Right lobe of liver (tissue), 6 donors: ENCODE measurements at regions not wholly inside any gene's neighbourhood (a gene's known extent, or its start where the extent isn't known, plus 50 kb on each side); places are given as distances from the start of the nearest gene placed in this dataset.

ENCODE experiments used
- ATAC-seq, 4 donors: fragments of 200-7000 bp; cut with Tn5 transposase; one replicate each; pipeline ENCODE4 v1.9.1; 2020; ENCODE audit warnings: mild to moderate bottlenecking in 4 of 4, moderate library complexity in 4 of 4
- DNase-seq, 3 donors: peaks; one replicate each; pipeline ENCODE4 v3.0.0-alpha.2; 2020
- H3K27ac ChIP-seq, 3 donors: fragments of 200-600 bp; one replicate each; pipeline ENCODE4 v1.8.0; 2022
- H3K27me3 ChIP-seq, 2 donors: fragments of 200-600 bp; one replicate each; pipeline ENCODE4 v1.8.0; 2022
- H3K36me3 ChIP-seq, 4 donors: fragments of 200-600 bp; sonication (generic) in 1 of 4; one replicate each; pipeline versions ENCODE4 v1.5.1 to v1.8.0; 2017 to 2022; ENCODE audit warnings: control low read depth in 1 of 4
- H3K4me1 ChIP-seq, 4 donors: fragments of 200-600 bp; sonication (generic) in 1 of 4; one replicate each; pipeline versions ENCODE4 v1.5.1 to v1.8.0; 2017 to 2022; ENCODE audit warnings: control low read depth in 1 of 4
- H3K4me3 ChIP-seq, 3 donors: fragments of 200-600 bp; one replicate each; pipeline ENCODE4 v1.8.0; 2022
- H3K9me3 ChIP-seq, 4 donors: fragments of 200-600 bp; sonication (generic) in 1 of 4; one replicate each; pipeline versions ENCODE4 v1.5.1 to v1.8.0; 2017 to 2022; ENCODE audit warnings: control low read depth in 1 of 4
- POLR2A ChIP-seq: fragments of 450-650 bp; IDR thresholded peaks from one replicate; pipeline ENCODE4 v1.6.1; 2017; ENCODE audit warnings: antibody characterized with exemption, mild to moderate bottlenecking
- WGBS: methylation state at CpG from one replicate; pipeline ENCODE4 v1.1.6; 2018; ENCODE audit warnings: low coverage, low lambda C conversion rate; ENCODE audit not compliant: insufficient coverage; ENCODE audit errors: missing lambda C conversion rate; 5-methylcytosine and 5-hydroxymethylcytosine counted together
- intact Hi-C, 2 donors: fragments of 100-400 bp; cut with DNase I; formaldehyde crosslinking; loops; one replicate each; pipeline versions ENCODE4 v1.11.2 to v1.14.1; 2022
- TF ChIP-seq, protein P1 (sequence below), 4 donors: fragments of 200-600 bp in 3 of 4; fragments of 450-650 bp in 1 of 4; IDR thresholded peaks; one replicate each; pipeline versions ENCODE4 v1.5.1 to v1.8.0; 2016 to 2022; ENCODE audit warnings: antibody characterized with exemption in 4 of 4, mild to moderate bottlenecking in 2 of 4
- donor health status: DM: no; HTN: yes; CAD: no.
- donor health status: DM: no; HTN: no; CAD: no.
- donor health status: DM: no; HTN: no; CAD: no.
- donor health status: DM: no; HTN: yes; CAD: no.
- donor health status: DM: no; HTN: yes; CAD: no.

DNA sequence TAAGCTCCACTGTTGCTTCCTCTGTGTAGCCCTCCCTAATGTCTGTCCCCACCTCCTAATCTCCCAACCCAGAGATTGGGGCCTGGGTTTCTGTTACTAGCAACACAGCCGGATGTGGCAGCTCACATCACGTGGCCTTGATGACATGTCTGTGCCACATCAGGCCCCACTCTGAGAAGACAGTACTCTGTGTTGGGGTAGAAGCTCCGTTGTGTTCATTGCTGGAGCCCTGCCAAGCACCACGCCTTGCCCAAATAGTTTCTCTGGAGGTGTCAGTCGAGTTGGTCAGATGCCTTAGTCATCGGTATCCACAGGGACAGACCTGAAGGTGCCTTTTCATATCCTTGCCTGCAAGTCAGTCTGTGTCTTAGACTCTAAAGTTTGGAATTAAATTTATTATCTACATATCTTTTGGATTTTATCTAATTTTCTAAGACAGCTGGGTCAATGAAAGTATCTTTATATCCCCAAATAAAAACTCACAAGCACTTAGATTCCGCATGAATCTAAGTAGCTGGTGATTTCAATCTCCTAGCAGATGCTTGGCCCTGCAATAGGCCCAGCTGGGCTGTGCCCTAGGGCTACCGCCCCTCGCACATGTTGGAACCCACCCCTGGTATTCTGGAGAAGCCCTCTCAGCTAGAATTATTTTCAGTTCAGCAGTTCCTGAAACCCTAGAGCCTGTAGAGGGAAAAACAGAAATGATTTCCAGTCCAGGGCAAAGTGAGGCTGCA is 204.0 kb upstream of the TSHZ3 start:
- Histone ChIP-seq H3K4me1 (no peaks in the 10 kb centered on the region), H3K4me3 (no peak overlapping the region), H3K36me3 (no peaks in the 10 kb centered on the region), H3K27me3 (no peaks in the 10 kb centered on the region), H3K27ac (no peak overlapping the region), H3K9me3 (no peaks in the 10 kb centered on the region)
- ATAC-seq: no peak
- TF ChIP-seq, protein P1, sequence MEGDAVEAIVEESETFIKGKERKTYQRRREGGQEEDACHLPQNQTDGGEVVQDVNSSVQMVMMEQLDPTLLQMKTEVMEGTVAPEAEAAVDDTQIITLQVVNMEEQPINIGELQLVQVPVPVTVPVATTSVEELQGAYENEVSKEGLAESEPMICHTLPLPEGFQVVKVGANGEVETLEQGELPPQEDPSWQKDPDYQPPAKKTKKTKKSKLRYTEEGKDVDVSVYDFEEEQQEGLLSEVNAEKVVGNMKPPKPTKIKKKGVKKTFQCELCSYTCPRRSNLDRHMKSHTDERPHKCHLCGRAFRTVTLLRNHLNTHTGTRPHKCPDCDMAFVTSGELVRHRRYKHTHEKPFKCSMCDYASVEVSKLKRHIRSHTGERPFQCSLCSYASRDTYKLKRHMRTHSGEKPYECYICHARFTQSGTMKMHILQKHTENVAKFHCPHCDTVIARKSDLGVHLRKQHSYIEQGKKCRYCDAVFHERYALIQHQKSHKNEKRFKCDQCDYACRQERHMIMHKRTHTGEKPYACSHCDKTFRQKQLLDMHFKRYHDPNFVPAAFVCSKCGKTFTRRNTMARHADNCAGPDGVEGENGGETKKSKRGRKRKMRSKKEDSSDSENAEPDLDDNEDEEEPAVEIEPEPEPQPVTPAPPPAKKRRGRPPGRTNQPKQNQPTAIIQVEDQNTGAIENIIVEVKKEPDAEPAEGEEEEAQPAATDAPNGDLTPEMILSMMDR (IDR thresholded peaks at IDR 0.05): no peak
- TF ChIP-seq POLR2A: no peak
- 53% methylated on average over 8 of the region's 9 CpGs for WGBS
- no peak for DNase-seq
- intact Hi-C loops: no loop called here

DNA sequence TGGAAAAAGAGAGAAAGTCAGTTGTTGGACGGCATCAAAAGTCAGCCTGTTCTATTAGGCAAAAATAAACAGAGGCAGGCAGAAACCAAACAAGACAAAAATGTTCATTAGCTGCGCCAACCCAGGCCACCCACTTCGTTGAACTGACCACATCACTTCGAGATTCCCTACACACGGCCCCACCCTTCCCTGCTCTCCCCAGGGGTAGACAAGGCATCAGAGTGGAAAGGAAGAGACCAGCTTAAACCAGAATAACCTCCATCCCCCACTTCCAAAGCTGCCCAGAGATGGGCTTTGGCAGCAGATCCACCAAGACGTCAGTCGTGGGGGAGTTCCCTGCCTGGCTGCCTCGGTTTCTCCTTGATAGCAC is 204.6 kb upstream of the TSHZ3 start:
- Histone ChIP-seq H3K36me3 (no peaks in the 10 kb centered on the region), H3K4me3 (no peak overlapping the region), H3K4me1 (no peaks in the 10 kb centered on the region), H3K27me3 (no peaks in the 10 kb centered on the region), H3K9me3 (no peaks in the 10 kb centered on the region), H3K27ac (no peak overlapping the region)
- no peak for DNase-seq
- ATAC-seq: no peak
- intact Hi-C loops: no loop called here
- no peak for TF ChIP-seq POLR2A
- TF ChIP-seq, protein P1 (IDR thresholded peaks at IDR 0.05): no peak
- 36% methylated on average over 8 of the region's 8 CpGs for WGBS

DNA sequence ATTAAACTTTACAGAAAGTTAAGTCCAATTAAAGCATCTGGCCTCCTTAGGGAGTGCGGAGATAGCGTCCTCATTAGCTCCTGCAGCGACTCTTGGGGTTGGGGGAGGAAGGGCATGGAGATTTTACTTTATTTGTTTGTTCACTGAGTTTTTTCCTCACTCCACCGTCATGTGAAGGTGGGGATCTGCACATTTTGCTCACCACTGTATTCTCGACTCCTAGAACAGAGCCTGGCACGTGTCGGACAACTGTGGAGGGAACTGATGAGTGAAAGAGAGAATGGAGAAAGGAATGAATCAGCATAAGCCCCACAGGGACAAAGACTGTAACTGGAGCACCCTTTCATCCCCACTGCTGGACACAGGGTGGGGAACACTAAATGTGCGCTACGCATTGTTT is 205.1 kb upstream of the TSHZ3 start:
- Histone ChIP-seq H3K9me3 (no peaks in the 10 kb centered on the region), H3K27me3 (no peaks in the 10 kb centered on the region), H3K27ac (no peak overlapping the region), H3K4me3 (no peak overlapping the region), H3K4me1 (no peaks in the 10 kb centered on the region), H3K36me3 (no peaks in the 10 kb centered on the region)
- ATAC-seq (no peak), DNase-seq (no peak)
- intact Hi-C loops: no loop called here
- TF ChIP-seq POLR2A: no peak
- TF ChIP-seq, protein P1 (IDR thresholded peaks at IDR 0.05): no peak
- WGBS: 55% methylated on average over 9 of the region's 9 CpGs

DNA sequence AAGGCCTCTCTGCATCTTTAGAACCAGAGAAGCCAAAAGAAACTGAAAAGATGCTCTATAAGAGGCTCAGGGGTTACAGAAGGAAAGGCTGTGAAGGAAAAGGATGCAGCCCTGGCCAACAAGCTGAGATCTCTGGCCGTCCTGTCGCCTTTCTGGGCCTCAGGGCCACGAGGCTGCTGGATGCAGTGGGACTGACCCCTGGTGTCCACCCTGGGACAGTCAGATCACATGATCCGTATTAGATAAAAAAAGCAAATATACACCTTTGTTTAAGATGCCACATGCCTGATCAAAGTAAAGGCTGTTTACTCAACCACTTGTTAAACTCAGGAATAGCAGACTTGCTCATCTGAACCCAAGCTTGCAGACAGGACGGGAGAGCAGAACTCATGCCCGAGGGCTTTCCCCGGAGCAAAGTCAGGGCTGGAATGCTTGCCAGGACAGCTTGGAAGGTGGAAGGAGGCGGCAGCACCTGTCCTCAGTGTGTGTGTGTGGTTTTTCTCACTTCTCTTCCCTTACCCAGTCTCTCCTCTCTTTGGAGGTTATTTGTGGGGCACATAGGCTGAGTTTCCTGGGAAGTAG is 206.5 kb upstream of the TSHZ3 start:
- intact Hi-C loops: no loop called here
- DNase-seq (no peak), ATAC-seq (no peak)
- H3K27ac ChIP-seq: no peak overlapping the region
- H3K4me1 ChIP-seq: no peaks in the 10 kb centered on the region
- no peaks in the 10 kb centered on the region for H3K36me3 ChIP-seq
- H3K4me3 ChIP-seq: no peak overlapping the region
- no peak for TF ChIP-seq POLR2A
- TF ChIP-seq, protein P1 (IDR thresholded peaks at IDR 0.05): no peak
- no peaks in the 10 kb centered on the region for H3K27me3 ChIP-seq
- 23% methylated on average over 8 of the region's 8 CpGs for WGBS
- no peaks in the 10 kb centered on the region for H3K9me3 ChIP-seq
